WTC11 (cell line): ENCODE measurements at regions not wholly inside any gene's neighbourhood (a gene's known extent, or its start where the extent isn't known, plus 50 kb on each side); places are given as distances from the start of the nearest gene placed in this dataset.

Source experiments
- ATF3 ChIP-seq: sonication (generic); formaldehyde crosslinking; conservative IDR thresholded peaks from 2 replicates; pipeline ENCODE4 v1.8.1; 2022; ENCODE audit warnings: mild to moderate bottlenecking, missing genetic modification reagents
- CREB1 ChIP-seq: sonication (generic); formaldehyde crosslinking; IDR thresholded peaks from 2 replicates; pipeline ENCODE4 v1.8.0; 2023; ENCODE audit warnings: mild to moderate bottlenecking, missing genetic modification reagents
- CTCF ChIP-seq: fragments of 200-600 bp; IDR thresholded peaks from 2 replicates; pipeline ENCODE4 v1.8.0; 2022; ENCODE audit warnings: antibody characterized with exemption
- E2F4 ChIP-seq: sonication (generic); formaldehyde crosslinking; IDR thresholded peaks from 2 replicates; pipeline ENCODE4 v1.8.1; 2022; ENCODE audit warnings: low read depth, mild to moderate bottlenecking, moderate library complexity, missing genetic modification reagents, borderline replicate concordance
- E2F5 ChIP-seq: sonication (generic); formaldehyde crosslinking; IDR thresholded peaks from 2 replicates; pipeline ENCODE4 v1.8.1; 2022; ENCODE audit warnings: mild to moderate bottlenecking, moderate library complexity, missing genetic modification reagents
- ELF4 ChIP-seq: sonication (generic); formaldehyde crosslinking; IDR thresholded peaks from 2 replicates; pipeline ENCODE4 v1.8.1; 2022; ENCODE audit warnings: low read depth, mild to moderate bottlenecking, moderate library complexity, missing genetic modification reagents
- ESRRA ChIP-seq: sonication (generic); formaldehyde crosslinking; IDR thresholded peaks from 2 replicates; pipeline ENCODE4 v1.8.1; 2022; ENCODE audit warnings: mild to moderate bottlenecking, missing genetic modification reagents, borderline replicate concordance
- FOXP4 ChIP-seq: sonication (generic); formaldehyde crosslinking; IDR thresholded peaks from 2 replicates; pipeline ENCODE4 v1.8.0; 2022; ENCODE audit warnings: mild to moderate bottlenecking, missing genetic modification reagents
- SP1 ChIP-seq: sonication (generic); formaldehyde crosslinking; conservative IDR thresholded peaks from 2 replicates; pipeline ENCODE4 v1.8.1; 2022; ENCODE audit warnings: missing genetic modification reagents
- STAT6 ChIP-seq: sonication (generic); formaldehyde crosslinking; conservative IDR thresholded peaks from 2 replicates; pipeline ENCODE4 v1.8.1; 2023; ENCODE audit warnings: mild to moderate bottlenecking, low read depth, missing genetic modification reagents, moderate library complexity
- TP53 ChIP-seq: sonication (generic); formaldehyde crosslinking; IDR thresholded peaks from 2 replicates; pipeline ENCODE4 v1.8.1; 2023; ENCODE audit warnings: mild to moderate bottlenecking, missing genetic modification reagents
- ZNF219 ChIP-seq: sonication (generic); formaldehyde crosslinking; IDR thresholded peaks from 2 replicates; pipeline ENCODE4 v1.8.0; 2023; ENCODE audit warnings: missing genetic modification reagents, mild to moderate bottlenecking, borderline replicate concordance
- ZNF263 ChIP-seq: sonication (generic); formaldehyde crosslinking; IDR thresholded peaks from 2 replicates; pipeline ENCODE4 v1.8.1; 2022; ENCODE audit warnings: low read depth, mild to moderate bottlenecking, moderate library complexity, missing genetic modification reagents
- TF ChIP-seq, protein P1 (sequence below): fragments of 250-450 bp; sonication (Bioruptor Pico); IDR thresholded peaks from 2 replicates; pipeline ENCODE4 v1.8.0; 2021; ENCODE audit warnings: mild to moderate bottlenecking

GRCh38 chr16:31695667-31696066 lies 168.0 kb downstream of the AHSP start:
- TF ChIP-seq, protein P1, sequence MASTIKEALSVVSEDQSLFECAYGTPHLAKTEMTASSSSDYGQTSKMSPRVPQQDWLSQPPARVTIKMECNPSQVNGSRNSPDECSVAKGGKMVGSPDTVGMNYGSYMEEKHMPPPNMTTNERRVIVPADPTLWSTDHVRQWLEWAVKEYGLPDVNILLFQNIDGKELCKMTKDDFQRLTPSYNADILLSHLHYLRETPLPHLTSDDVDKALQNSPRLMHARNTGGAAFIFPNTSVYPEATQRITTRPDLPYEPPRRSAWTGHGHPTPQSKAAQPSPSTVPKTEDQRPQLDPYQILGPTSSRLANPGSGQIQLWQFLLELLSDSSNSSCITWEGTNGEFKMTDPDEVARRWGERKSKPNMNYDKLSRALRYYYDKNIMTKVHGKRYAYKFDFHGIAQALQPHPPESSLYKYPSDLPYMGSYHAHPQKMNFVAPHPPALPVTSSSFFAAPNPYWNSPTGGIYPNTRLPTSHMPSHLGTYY = no peak
- no peak for TF ChIP-seq TP53 (CRISPR knock-in tag)
- no peak for TF ChIP-seq CTCF
- no peak for TF ChIP-seq E2F5 (CRISPR knock-in tag)
- TF ChIP-seq SP1 = no peak
- no peak for TF ChIP-seq ELF4 (CRISPR knock-in tag)
- no peak for TF ChIP-seq ZNF219 (CRISPR knock-in tag)
- no peak for TF ChIP-seq ZNF263 (CRISPR knock-in tag)
- TF ChIP-seq ESRRA = no peak
- no peak for TF ChIP-seq FOXP4 (CRISPR knock-in tag)
- no peak for TF ChIP-seq ATF3 (CRISPR knock-in tag)
- TF ChIP-seq STAT6 (CRISPR knock-in tag) = no peak
- TF ChIP-seq CREB1 (CRISPR knock-in tag) = no peak
- no peak for TF ChIP-seq E2F4 (CRISPR knock-in tag)
